ENCODE measurements at regions not wholly inside any gene's neighbourhood (a gene's known extent, or its start where the extent isn't known, plus 50 kb on each side); places are given as distances from the start of the nearest gene placed in this dataset.
A peak's percentile ranks its signal among the peaks of the same experiment; 100 is the strongest.

DNA sequence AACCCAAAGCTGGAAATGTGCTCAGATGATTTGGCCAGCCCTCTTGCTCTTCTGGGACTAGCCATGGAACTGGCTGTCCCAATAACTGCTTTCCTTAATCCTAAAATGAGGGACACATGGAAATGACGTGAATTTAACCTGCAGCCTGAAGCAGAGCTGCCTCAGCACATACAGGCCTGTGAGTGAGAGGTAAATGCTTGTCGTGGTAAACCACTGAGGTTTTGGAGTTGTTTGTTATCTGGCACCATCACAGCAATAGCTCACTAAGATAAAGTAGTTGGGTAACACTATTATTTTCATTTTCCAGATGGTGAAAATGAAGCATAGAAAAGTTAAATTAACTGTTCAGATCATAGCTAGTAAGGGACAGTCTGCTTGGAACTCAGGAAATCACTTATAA lies 333.4 kb upstream of the CHD6 start:
- no peak for DNase-seq (ENCODE audit: low spot score)

DNA sequence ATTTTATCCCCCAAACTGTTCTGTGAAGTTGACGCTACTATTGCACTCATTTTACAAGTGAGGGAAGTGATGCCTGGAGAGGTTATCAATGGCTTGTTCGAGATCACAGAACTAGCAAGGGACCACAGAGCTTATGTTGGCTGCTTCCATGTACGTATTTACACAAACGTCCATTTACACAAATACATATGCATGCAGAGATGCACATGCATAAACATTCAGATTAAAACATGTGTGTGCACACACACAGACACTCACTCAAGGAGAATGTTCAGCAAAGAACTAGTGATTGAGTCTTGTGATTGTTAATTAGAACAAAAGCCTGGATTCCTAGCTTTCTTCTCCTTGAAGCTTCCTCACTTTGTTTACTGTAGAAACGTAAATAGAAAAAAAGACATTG lies 321.5 kb upstream of the CHD6 start:
- DNase-seq (ENCODE audit: low spot score): no peak

DNA sequence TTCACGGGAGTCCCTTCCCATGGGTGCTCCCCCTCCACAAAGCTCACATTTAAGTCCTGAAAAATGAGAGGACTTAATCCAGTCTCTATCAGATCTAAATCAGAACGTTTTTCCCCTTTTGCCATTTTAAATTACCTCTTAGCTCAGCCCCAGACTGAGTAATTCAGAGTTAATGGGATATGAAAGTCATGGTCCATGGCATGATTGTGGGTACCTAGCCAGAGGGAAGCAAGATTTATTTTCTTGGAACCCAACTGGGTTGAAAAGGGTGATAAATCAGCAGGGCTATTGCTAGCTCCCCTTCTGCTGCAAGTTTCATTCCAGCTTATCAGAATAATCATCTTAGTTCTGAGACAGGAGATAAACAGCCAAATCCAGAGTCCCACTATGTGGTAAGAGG lies 320.2 kb upstream of the CHD6 start:
- no peak for DNase-seq (ENCODE audit: low spot score)

DNA sequence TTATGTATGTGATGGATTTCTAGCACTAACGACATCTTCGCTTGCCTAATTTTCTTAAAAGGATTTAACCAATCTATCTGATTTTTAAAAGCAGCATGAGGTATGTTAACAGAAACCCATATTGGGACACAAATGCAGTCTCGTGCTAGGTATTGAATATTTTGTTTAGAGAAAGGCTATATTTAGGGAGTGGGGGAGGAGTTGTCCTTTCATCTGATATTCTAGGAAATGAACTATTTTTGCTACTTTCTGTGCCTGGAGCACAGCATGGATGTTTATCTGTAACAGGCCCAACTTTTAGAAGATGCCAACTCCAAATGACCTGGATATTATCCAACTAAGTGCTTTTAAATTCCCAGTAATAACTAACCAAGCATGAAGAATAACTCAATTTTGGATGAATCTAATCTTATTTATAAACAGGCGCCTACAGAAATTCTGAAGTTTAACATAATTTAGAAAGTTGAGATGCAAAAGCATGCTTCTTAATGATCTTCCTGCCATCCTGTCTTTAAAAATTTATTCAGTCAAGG lies 317.1 kb upstream of the CHD6 start:
- DNase-seq (ENCODE audit: low spot score): no peak

DNA sequence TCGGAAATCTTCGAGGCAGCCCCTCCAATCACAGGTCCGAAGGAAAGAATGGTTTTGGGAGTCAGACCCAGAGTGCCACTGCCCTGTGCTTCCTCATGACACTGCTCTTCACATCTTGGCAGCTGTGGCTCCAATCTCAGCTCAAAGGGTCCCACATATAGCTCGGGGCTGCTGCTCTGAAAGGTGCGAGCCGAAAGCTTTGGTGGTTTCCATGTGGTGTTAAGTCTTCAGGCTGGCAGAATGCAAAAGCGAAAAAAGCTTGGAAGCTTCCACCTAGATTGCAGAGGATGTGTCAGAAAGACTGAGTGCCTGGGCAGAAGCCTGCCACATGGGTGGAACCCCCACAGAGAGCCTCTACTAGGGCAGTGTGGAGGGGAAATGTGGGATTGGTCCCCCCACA lies 314.3 kb upstream of the CHD6 start:
- no peak for DNase-seq (ENCODE audit: low spot score)

DNA sequence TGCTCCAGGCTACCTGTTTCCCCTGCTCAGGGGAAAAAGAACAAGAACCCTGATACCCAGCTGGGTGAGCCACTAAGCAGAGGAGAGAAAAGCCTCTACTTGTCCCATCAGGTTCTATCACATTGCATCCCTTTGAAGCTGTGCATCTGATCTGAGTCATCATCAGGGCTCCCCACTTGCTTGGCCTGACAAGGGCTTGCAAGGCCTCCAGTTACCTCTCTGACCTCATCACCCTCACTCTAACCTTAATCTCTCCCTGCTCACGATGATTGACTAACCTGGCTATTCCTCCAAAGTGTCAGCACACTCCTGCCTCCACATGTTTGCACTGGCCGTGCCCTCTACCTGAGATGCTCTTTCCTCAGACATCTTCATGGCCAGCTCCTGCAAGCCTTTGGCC lies 309.5 kb upstream of the CHD6 start:
- DNase-seq (ENCODE audit: low spot score): no peak

DNA sequence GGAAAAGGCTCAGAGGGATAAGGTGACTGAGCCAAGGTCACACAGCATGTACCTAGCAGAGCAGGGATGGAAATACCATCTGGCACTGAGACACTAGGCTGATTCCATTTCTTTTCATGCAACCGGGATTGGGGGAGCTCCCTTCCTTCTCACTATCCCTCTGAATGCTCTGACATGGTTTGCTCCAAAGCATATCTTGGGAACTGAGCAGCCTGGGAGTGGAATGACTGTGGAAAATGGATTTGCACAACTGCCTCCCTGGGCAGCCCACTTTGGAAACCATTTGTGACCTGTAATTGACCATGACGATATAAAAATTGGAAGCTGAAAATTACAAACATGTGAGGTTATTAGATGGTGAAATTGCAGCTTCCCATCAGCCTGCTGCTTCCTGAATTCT lies 309.0 kb upstream of the CHD6 start:
- no peak for DNase-seq (ENCODE audit: low spot score)

DNA sequence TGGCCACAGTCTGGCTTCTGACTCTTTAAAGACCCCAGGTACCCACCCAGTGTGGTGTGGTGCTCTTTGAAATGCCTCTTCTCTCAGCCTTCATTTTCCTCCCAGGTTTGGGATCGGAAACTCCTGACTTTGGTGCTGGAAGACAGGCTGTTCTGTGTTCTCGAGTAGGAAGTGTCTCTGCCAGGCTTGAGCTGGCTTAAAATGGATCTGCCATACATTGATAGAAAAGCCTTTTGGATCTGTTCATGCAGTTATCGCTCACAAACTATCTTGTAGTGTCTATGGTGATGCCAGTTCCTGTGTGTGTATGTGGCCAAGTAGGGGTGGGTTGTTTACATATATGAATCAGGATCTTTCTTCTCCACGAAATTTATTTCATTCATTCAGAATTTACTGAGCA lies 307.3 kb upstream of the CHD6 start:
- no peak for DNase-seq (ENCODE audit: low spot score)

DNA sequence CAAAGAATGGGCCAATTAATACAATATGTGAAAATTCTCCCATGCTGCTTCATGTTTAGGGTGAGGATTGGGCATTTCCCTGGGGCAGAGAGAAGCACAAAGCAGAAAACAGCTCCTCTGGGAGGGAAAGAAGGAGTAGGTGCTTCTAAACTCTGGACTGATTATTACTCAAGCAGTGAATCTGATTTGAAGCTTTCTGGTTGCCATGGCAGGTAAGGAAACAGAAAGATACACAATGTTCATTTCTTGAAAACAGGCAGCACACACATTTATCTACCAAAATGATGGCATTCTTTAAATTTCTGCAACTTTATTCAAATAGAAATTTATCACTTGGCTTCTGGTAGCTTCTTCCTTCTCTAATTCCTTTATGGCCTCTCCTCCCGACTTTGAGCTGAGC lies 305.4 kb upstream of the CHD6 start:
- DNase-seq (ENCODE audit: low spot score): no peak

DNA sequence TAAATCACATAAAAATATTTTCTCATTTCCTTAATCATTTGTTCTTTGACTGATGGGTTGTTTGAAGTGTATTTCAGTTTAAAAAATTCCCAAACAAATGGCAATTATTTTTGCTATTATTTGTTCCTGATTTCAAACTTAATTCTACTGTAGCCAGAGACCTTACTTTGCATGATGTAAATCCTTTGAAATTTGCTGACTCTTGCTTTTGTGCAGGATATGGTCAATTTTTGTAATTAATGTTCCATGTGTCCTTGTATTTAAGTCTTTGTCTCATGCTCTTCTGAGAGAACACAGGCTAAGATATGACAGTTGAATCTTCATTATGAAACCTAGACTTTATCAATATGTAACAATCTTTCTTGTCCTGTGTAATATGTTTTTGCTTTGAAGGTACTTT lies 295.0 kb upstream of the CHD6 start:
- no peak for DNase-seq (ENCODE audit: low spot score)

DNA sequence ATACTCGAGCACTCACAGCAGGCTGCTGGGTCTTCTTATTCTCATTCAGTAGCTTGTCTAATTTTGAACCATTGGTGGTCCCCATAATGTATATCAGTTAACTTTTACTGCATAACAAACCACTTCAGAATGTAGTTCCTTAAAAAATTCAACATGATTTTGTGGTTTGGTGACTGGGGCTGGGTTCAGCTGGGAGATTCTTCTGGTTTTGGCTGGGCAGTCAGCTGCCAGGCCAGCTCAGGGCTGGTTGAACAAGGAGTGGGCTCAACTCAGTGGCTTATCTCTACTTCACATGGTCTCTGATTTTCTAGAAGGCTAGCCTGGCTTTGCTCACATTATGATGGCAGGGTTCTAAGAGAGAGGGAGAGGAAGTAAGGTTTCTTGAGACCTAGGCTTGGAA lies 292.4 kb upstream of the CHD6 start:
- DNase-seq (ENCODE audit: low spot score): no peak

DNA sequence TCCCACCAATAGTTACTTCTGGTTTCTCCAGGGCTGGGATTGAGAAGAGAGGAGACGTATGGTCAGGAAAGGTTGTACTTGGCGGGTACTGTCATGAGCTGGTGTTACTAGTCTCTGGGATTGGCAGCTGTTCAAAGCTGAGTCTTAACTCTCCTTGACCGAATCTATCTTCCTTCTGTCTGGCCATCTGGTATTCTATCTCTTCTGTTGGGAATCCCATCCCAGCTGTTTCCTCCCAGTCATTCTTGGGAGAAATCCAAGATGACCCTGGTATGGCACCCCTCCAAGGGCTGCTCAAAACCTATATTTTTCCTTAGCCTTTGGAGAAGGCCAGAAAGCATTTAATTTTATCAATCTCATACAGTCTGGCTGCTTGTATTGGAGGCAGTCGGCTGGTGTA lies 287.0 kb upstream of the CHD6 start:
- DNase-seq (ENCODE audit: low spot score): no peak

DNA sequence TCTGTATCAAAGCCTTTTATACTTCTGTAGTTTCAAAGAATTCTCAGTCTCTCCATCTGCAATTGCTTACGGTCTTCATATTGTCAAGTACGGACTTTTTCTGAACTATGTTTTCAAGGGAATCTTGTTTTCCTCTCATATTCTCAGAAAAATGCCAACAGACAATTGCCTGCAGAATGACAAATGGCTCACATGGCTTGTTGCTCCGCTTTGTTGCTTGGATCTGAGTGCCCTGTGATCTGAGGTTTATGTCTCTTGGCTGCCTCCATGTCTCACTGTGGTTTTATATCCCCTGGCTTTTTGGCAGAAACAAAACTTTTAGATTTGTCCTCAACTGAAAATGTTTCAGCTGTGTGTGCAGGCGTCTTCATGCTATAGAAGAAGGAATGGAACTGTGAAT lies 285.4 kb upstream of the CHD6 start:
- no peak for DNase-seq (ENCODE audit: low spot score)

DNA sequence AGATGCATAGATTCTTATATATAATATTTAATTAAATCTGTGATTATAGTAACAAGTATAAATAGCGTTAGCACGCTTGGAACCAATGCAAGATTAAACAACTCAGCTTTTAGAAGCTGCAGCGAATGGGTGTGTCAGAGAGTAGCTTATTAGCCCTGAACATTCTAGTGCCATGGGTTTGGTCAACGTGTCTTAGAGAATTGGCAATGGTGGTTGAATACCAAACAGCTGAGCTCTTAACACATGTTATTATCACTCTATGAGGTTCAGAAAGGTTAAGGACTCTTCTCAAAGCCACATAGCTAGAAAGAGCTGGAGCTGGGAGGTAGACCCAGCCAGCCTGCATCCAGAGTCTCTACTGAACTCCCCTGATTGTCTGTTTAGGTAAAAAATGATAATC lies 284.2 kb upstream of the CHD6 start:
- DNase-seq (ENCODE audit: low spot score): no peak

DNA sequence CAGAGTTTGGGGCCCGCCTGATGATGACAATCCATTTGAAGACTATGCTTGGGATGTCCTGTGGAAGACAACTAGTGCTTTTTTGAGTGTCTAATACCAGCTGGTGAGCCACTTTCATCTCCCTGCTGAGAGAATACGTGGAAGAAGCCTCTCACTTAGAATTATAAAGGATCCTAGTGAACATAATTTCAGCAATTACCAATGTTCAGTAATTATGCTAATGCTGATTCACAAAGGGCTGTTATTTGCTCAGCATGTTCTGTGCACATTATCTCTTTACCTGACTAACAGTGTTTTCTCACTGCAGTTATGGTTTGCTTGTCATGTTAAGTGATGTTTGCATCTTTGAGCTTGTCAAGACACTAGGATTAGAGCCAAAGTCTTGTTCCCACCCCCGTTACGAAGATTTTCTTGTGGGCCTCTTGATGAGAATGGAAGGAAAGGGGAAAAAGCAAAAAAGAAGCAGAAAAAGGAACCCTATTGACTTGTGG lies 282.1 kb upstream of the CHD6 start:
- no peak for DNase-seq (ENCODE audit: low spot score)

DNA sequence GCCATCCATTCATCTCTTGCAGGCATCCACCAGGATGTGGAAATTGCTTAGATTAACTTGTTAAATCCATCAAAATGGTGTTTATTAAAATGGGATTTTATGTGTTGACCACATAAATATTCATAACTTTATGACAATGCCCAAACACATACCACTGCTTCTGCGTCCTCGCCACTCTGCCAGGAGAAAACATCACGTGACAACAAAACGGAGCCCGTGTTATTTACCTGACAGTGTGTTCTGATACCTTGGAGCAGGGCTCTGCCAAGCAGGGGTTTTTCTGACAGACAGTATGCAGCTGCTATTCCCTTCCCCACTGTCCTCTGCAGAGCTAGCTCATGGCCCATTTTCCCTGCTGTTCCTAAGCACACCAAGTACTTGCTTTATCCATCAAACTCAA lies 279.5 kb upstream of the CHD6 start:
- DNase-seq (ENCODE audit: low spot score): no peak

DNA sequence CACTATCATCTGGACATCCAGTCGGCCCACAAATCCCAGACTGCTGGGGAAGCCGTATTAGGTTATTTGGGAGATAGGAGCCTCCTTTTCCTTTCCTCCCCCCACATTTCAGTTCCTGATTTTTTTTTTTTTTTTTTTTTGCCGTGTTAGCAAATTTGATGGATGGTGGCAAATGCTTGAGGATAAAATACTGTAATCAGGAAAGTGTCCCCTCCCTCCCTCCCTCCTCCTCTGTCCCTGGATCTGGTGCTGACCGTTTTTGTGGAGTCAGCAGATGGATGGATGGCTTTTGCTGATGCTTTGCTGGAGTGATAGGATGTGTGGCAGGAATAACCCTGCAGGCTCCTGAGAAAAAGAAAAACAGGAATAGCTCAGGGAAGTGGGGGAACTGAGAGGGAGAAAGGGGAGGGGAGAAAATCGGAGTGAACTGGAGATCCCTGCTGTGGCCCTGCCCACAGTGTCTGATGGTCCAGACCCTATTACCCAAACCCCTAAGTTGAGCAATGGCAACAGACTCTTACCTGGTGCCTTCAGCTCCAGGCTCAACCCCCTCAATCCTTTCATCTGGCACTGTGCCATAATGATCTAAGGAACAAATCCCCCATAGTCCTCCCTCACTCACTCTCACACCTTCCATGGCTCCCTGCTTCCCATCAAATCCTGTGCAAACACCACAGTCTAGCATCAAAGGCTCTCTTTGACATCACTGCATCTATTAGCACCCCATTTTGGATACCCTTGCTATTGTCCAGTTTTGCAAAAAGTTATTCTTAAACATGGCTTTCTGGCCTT lies 277.3 kb upstream of the CHD6 start:
- DNase-seq (ENCODE audit: low spot score): no peak

DNA sequence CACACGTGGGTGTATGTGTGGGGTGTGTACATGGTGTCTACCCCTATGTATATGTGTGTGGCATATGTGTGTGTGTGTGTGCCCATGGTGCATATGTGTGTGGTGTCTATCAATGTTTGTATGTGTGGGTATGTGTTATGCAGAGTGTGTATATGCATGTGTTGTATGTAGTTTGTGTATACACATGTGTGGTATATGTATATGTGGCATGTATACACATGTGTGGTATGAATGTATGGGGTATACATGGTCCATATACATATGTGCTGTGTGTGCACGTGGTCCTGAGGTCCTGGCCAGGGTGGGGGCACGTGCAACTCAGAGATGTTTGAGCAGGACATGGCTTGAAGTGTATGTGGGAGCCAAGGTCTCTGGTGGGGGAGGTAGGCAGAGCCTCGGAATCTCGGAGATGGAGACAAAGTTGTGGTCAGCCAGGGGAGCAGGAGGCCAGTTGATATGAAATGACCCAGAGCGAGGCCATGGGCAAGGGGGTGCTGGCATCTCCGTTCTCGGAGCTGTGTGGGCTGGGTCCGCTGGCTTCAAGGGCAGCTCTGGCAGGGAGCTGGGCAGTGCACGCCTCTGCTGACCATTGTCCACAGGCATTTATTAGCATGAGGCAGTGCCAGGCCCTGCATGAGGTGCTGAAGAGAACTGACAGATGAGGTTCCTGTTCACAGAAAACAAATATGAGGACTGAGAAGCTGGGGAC lies 276.2 kb upstream of the CHD6 start:
- DNase-seq (ENCODE audit: low spot score): no peak

DNA sequence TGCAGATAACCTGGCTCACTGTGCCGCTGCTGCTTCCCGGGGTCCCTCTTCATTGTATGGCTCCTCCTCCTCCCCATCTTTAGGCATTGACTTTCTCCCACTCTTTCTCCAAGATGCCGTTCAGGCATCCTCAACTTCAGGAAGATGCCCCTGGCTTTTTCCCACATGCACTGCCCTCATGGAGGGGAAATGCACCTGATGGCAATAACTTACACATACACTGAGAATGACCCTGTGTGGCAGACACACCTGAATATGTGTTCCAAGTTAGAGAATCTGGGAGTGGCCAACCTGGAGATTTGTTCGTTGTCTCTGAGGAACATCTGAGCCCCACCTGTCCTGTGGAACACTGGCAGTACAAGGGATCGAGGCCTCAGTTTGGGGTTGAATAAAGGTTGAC lies 273.9 kb upstream of the CHD6 start:
- DNase-seq (ENCODE audit: low spot score): no peak

DNA sequence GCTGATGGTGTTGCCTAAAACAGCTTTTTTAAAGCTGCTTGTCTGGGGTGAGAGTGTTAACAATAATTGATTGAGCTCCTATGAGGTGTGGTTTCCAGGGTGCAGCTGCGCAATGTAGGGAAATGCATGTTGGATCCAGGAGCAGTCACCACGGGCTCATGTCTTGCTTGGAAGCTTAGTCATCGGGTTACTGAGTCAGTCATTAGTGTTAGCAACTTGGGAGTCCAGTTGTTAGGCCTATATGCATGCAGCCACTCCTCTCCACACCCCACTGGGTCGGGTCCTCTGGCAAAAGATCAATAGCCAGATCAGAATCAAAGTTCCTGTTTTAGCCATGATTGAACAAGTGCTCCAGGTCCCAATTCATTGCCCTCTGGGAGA lies 271.7 kb upstream of the CHD6 start:
- DNase-seq (ENCODE audit: low spot score): peak; percentile 70

DNA sequence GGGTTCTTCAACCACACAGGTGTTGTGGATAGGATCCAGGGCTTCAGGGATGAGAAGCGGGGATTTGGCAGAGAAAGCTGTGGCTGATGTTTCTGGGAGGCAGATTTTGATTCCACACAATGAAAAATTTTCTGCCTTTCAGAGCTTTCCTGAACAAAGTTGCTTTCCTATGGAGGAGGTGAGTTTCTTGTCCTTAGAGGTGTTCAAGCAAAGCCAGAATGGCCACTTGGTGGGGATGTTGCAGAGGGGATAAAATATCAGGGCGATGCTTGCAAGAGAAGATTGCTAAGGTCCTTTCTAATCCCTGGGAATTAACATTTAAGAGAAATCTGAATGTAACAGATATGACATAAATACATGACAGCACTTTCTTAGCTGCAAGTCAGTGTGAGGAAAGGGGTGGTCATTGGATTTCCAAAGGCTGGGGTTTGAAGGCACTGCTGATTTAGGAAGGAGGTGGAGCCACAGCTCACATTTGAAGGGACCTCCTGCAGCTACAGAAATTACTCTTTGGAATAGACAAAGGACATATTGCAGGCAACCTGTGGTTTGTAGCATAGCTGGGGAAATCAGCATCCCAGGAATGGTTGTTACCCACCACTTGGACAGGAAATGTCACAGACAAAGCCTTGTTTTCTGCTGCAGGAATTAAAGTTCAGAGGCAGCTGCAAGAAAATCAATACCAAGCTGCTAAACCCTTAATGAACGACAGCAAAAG lies 271.1 kb upstream of the CHD6 start:
- DNase-seq (ENCODE audit: low spot score): no peak

DNA sequence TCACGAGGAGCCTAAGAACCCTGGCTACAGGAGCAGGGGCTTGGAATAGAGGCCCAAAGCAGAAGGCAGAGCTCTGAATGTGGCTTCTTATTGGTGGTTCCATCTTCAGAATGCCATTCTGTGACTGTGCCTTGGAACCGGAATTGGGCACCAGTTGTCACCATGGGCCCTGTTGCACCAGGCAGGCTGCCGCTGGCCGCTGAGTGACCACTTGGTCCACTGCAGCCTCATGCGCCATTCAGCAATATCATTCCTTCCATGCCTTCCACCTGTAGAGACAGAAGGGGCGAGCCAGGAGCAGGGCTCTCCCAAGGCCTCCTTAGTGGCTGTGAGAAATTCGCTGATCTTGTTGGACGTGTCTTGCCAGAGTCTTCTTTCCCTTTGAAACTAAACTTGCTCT lies 270.3 kb upstream of the CHD6 start:
- DNase-seq (ENCODE audit: low spot score): no peak

DNA sequence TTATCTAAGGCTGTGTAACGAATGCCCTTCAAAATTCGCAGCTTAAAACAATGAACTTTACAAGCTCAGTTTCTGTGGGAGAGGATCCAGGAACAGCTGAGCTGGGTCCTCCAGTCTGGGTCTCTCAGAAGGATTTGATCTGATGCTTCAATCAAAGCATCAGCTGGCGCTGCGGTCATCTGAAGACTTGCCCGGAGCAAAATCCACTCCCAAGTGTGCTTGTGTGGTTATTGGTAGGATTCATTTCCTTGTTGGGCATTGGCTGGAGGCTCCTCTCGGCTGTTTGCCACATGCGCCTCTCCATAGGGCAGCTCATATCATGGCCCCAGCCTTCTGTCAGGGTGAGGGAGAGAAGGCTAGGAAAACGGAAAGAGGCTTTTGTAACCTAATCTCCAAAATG lies 269.3 kb upstream of the CHD6 start:
- no peak for DNase-seq (ENCODE audit: low spot score)

Measured in kidney tubule cell (primary cell).